C4-2B (cell line): ENCODE measurements at regions not wholly inside any gene's neighbourhood (a gene's known extent, or its start where the extent isn't known, plus 50 kb on each side); places are given as distances from the start of the nearest gene placed in this dataset.

ENCODE experiments used
- H3K27ac ChIP-seq: fragments of 450-650 bp; 2 replicates; pipeline ENCODE4 v1.5.1; 2017
- CTCF ChIP-seq: fragments of 450-650 bp; conservative IDR thresholded peaks from 2 replicates; pipeline ENCODE4 v1.5.1; 2017; ENCODE audit warnings: mild to moderate bottlenecking
- ZFX ChIP-seq: fragments of 450-650 bp; IDR thresholded peaks from 2 replicates; pipeline ENCODE4 v1.6.1; 2017

DNA sequence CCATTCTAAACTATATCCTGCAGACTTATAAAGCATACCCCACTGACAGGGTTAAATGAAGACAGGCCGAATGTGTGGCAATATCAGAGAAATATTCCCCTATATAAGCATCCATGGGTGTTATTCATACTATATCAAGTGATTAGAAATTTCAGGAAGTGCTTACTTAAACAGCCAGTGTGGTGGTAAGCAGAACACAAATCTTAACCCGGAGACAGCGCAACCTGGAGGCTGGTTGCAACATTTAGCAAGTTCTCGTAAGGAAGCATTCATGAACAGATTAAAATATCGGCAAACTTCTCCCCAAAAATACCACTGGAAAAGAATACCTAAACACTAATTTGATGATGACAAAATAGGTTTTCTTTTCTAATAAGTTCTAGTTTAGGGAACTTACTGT, 261.2 kb downstream of the CBLL2 start:
- H3K27ac ChIP-seq = no peak overlapping the region
- no peak for TF ChIP-seq ZFX
- no peak for TF ChIP-seq CTCF

DNA sequence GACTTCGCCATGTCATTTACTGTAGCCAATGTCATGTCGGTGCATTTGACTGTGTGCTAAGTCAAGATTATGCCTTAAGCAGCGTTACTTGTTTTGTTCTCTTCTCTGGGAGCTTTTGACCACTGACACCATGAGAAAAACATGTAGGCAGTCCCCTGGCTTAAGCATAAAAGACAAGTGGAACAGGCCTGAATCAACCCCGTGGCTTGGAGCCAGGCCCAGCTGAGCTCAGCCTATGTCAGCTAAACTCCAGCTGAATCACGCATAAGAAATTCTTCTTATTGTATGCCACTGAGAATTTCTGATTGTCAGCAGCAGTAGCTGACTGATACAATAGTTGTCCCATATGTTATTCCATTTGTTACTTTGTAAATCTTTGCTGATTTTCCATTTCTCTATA, 261.9 kb downstream of the CBLL2 start:
- TF ChIP-seq CTCF (no peak), ZFX (no peak)
- no peak overlapping the region for H3K27ac ChIP-seq

GRCh38 chrX:22536746-22537304, 264.1 kb downstream of the CBLL2 start:
- no peak for TF ChIP-seq CTCF
- H3K27ac ChIP-seq = no peak overlapping the region

- no peak for TF ChIP-seq CTCF
Observed at GRCh38 chrX:22538580-22538979, 265.9 kb downstream of the CBLL2 start.

DNA sequence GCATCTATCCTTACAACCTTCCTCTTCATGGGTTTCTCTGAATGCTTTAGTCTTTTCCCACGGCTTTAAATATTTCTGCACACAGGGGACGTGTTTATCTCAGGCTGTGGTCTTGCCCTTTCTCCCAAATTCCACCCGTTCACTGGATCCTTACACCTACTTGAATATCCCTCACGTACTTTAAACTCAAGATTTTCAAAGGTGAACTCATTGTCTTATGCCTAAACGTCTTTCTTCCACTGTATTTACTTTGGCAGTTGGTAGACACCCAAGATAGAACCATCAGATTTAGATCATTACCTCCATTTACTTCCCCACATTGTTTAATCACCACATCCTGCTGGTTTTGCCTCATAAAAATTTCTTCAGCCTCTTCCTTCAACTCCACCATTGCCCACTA, 269.2 kb downstream of the CBLL2 start:
- TF ChIP-seq ZFX (no peak), CTCF (no peak)
- no peak overlapping the region for H3K27ac ChIP-seq

More at GRCh38 chrX:22538580-22538979, 265.9 kb downstream of the CBLL2 start:
- no peak overlapping the region for H3K27ac ChIP-seq

GRCh38 chrX:22542641-22543040, 269.9 kb downstream of the CBLL2 start:
- TF ChIP-seq CTCF (no peak), ZFX (no peak)
- H3K27ac ChIP-seq = no peak overlapping the region

GRCh38 chrX:22559506-22559905, 286.8 kb downstream of the CBLL2 start:
- H3K27ac ChIP-seq = no peak overlapping the region
- TF ChIP-seq ZFX = no peak
- TF ChIP-seq CTCF = no peak
